Smooth muscle cell (in vitro differentiated cells): ENCODE measurements at regions not wholly inside any gene's neighbourhood (a gene's known extent, or its start where the extent isn't known, plus 50 kb on each side); places are given as distances from the start of the nearest gene placed in this dataset.

Source experiments
- DNase-seq: peaks from one replicate; lab custom pipeline; 2025; ENCODE audit not compliant: unreplicated experiment; lab: John Stamatoyannopoulos, UW
- H2AFZ ChIP-seq: fragments of 200-600 bp; sonication (generic); 2 replicates; pipeline ENCODE4 v1.6.0; 2016; ENCODE audit warnings: antibody characterized with exemption, low read depth, mild to moderate bottlenecking
- H3F3A ChIP-seq: fragments of 200-600 bp; sonication (generic); 2 replicates; pipeline ENCODE4 v1.6.0; 2017; ENCODE audit warnings: antibody characterized with exemption, low read depth
- H3K27ac ChIP-seq: fragments of 200-600 bp; sonication (generic); 2 replicates; pipeline ENCODE4 v1.5.1; 2016; ENCODE audit warnings: low read depth, mild to moderate bottlenecking
- H3K27me3 ChIP-seq: fragments of 200-600 bp; sonication (generic); 2 replicates; pipeline ENCODE4 v1.6.1; 2016; ENCODE audit warnings: low read depth, mild to moderate bottlenecking
- H3K36me3 ChIP-seq: fragments of 200-600 bp; sonication (generic); 2 replicates; pipeline ENCODE4 v1.5.1; 2016; ENCODE audit warnings: low read depth
- H3K4me1 ChIP-seq: fragments of 200-600 bp; sonication (generic); 2 replicates; pipeline ENCODE4 v1.5.1; 2016; ENCODE audit warnings: low read depth
- H3K4me2 ChIP-seq: fragments of 200-600 bp; sonication (generic); 2 replicates; pipeline ENCODE4 v1.6.0; 2016; ENCODE audit warnings: mild to moderate bottlenecking
- H3K4me3 ChIP-seq: fragments of 200-600 bp; sonication (generic); 2 replicates; pipeline ENCODE4 v1.5.1; 2016; ENCODE audit warnings: mild to moderate bottlenecking
- H3K79me2 ChIP-seq: fragments of 200-600 bp; sonication (generic); 2 replicates; pipeline ENCODE4 v1.6.0; 2016; ENCODE audit warnings: low read depth, mild to moderate bottlenecking
- H3K9ac ChIP-seq: fragments of 200-600 bp; sonication (generic); 2 replicates; pipeline ENCODE4 v1.6.0; 2016; ENCODE audit warnings: low read depth
- H3K9me3 ChIP-seq: fragments of 200-600 bp; sonication (generic); replicated peaks from 2 replicates; pipeline ENCODE4 v1.5.1; 2016; ENCODE audit warnings: low read depth
- H4K20me1 ChIP-seq: fragments of 200-600 bp; sonication (generic); 2 replicates; pipeline ENCODE4 v1.6.0; 2016; ENCODE audit warnings: low read depth
- WGBS: methylation state at CpG from one replicate; pipeline ENCODE4 v1.1.7; 2016; ENCODE audit warnings: low lambda C conversion rate; 5-methylcytosine and 5-hydroxymethylcytosine counted together
- TF ChIP-seq, protein P1 (sequence below): fragments of 200-600 bp; sonication (generic); IDR thresholded peaks from 2 replicates; pipeline ENCODE4 v1.5.1; 2017; ENCODE audit warnings: borderline replicate concordance, mild to moderate bottlenecking, antibody characterized with exemption; ENCODE audit not compliant: insufficient read depth, poor library complexity, severe bottlenecking

- Histone ChIP-seq H2AFZ (no peak overlapping the region), H3K4me3 (no peak overlapping the region), H3K27me3 (no peaks in the 10 kb centered on the region), H3K27ac (peak overlapping the region; percentile 62), H3K9me3 (no peaks in the 10 kb centered on the region), H3K9ac (no peak overlapping the region), H3K4me1 (no peaks in the 10 kb centered on the region), H3K4me2 (no peak overlapping the region), H3F3A (no peaks in the 10 kb centered on the region), H3K36me3 (no peaks in the 10 kb centered on the region), H4K20me1 (no peaks in the 10 kb centered on the region), H3K79me2 (no peaks in the 10 kb centered on the region)
- no peak for DNase-seq
- WGBS, result 32% methylated on average over 2 of the region's 2 CpGs
- TF ChIP-seq, protein P1, sequence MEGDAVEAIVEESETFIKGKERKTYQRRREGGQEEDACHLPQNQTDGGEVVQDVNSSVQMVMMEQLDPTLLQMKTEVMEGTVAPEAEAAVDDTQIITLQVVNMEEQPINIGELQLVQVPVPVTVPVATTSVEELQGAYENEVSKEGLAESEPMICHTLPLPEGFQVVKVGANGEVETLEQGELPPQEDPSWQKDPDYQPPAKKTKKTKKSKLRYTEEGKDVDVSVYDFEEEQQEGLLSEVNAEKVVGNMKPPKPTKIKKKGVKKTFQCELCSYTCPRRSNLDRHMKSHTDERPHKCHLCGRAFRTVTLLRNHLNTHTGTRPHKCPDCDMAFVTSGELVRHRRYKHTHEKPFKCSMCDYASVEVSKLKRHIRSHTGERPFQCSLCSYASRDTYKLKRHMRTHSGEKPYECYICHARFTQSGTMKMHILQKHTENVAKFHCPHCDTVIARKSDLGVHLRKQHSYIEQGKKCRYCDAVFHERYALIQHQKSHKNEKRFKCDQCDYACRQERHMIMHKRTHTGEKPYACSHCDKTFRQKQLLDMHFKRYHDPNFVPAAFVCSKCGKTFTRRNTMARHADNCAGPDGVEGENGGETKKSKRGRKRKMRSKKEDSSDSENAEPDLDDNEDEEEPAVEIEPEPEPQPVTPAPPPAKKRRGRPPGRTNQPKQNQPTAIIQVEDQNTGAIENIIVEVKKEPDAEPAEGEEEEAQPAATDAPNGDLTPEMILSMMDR, result no peak
These were observed 128.7 kb downstream of the MID1IP1 start for GRCh38 chrX:38929966-38930421.

DNA sequence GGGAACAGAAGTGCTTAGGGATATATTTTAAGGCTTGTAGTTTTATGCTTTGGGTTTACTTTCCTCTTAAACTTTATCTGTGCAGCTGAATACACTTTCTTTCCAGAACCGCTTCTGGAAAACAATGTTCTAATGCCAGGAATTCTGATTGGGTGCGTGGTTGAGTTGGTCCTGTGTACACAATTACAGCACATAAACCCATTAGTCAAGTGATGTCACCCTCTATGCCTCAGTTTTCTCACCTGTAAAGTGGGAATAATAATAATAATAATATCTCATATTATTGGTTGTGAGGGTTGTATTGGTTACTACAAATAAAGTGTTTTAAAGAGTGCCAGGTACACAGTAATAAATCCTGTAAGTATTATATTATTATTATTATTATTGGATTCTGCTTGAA lies 129.2 kb downstream of the MID1IP1 start:
- H3K4me1 ChIP-seq, result no peaks in the 10 kb centered on the region
- H3K27ac ChIP-seq, result peak overlapping the region; percentile 62
- H3K4me2 ChIP-seq, result no peak overlapping the region
- no peak overlapping the region for H3K9ac ChIP-seq
- H3K79me2 ChIP-seq, result no peaks in the 10 kb centered on the region
- H4K20me1 ChIP-seq, result no peaks in the 10 kb centered on the region
- no peak overlapping the region for H3K4me3 ChIP-seq
- H3K9me3 ChIP-seq, result no peaks in the 10 kb centered on the region
- DNase-seq, result no peak
- H3K27me3 ChIP-seq, result no peaks in the 10 kb centered on the region
- no peaks in the 10 kb centered on the region for H3F3A ChIP-seq
- no peaks in the 10 kb centered on the region for H3K36me3 ChIP-seq
- WGBS, result 80% methylated on average over 2 of the region's 2 CpGs
- TF ChIP-seq, protein P1, result no peak
- no peak overlapping the region for H2AFZ ChIP-seq

GRCh38 chrX:38935561-38935960 lies 134.3 kb downstream of the MID1IP1 start:
- no peak overlapping the region for H3K4me3 ChIP-seq
- H3K79me2 ChIP-seq, result no peaks in the 10 kb centered on the region
- no peak overlapping the region for H3K27ac ChIP-seq
- no peak overlapping the region for H3K9ac ChIP-seq
- H2AFZ ChIP-seq, result no peak overlapping the region
- no peaks in the 10 kb centered on the region for H3K9me3 ChIP-seq
- H3K4me1 ChIP-seq, result no peaks in the 10 kb centered on the region
- DNase-seq, result no peak
- H4K20me1 ChIP-seq, result no peaks in the 10 kb centered on the region
- H3K4me2 ChIP-seq, result no peak overlapping the region
- 83% methylated on average over 4 of the region's 4 CpGs for WGBS
- TF ChIP-seq, protein P1, result no peak
- no peaks in the 10 kb centered on the region for H3F3A ChIP-seq
- H3K27me3 ChIP-seq, result no peaks in the 10 kb centered on the region
- no peaks in the 10 kb centered on the region for H3K36me3 ChIP-seq

DNA sequence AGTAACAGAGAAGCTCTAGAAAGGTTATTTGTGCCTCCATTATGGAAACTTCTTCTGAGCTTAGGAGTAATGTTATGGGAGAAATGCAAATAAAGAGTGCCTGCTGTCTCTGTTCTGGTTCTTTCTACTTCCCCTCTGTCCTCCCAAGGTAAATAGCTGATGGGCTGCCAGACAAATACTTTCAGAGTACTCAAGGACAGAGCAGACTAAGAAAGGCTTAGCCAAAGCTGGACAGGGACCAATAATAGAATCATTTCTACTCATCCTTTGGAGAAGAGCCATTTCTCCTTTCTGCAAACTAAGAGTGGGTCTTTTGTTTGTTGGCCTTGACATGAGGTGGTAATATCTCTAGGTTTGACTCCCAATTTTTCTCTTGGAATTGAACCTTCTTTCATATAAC lies 136.1 kb downstream of the MID1IP1 start:
- H3K9ac ChIP-seq, result no peak overlapping the region
- H2AFZ ChIP-seq, result no peak overlapping the region
- no peaks in the 10 kb centered on the region for H3K79me2 ChIP-seq
- DNase-seq, result no peak
- TF ChIP-seq, protein P1, result no peak
- no peak overlapping the region for H3K4me2 ChIP-seq
- H3K27ac ChIP-seq, result no peak overlapping the region
- H3K27me3 ChIP-seq, result no peaks in the 10 kb centered on the region
- H3K9me3 ChIP-seq, result peaks cover 8% of the 10 kb centered on the region
- H4K20me1 ChIP-seq, result no peaks in the 10 kb centered on the region
- no peaks in the 10 kb centered on the region for H3F3A ChIP-seq
- H3K4me1 ChIP-seq, result no peaks in the 10 kb centered on the region
- H3K4me3 ChIP-seq, result no peak overlapping the region
- no peaks in the 10 kb centered on the region for H3K36me3 ChIP-seq
